ENCODE measurements at regions not wholly inside any gene's neighbourhood (a gene's known extent, or its start where the extent isn't known, plus 50 kb on each side); places are given as distances from the start of the nearest gene placed in this dataset.
"Not testable (repeated sequence)": the region's sequence is repeated elsewhere in the genome, so short reads cannot be mapped to it uniquely, and the experiment has no call there.

- DNase-seq: no peak
Observed at GRCh38 chr1:88612292-88612691, 71.8 kb upstream of the PKN2 start.

- DNase-seq: no peak
Observed at GRCh38 chr1:88612773-88613172, 71.3 kb upstream of the PKN2 start.

DNA sequence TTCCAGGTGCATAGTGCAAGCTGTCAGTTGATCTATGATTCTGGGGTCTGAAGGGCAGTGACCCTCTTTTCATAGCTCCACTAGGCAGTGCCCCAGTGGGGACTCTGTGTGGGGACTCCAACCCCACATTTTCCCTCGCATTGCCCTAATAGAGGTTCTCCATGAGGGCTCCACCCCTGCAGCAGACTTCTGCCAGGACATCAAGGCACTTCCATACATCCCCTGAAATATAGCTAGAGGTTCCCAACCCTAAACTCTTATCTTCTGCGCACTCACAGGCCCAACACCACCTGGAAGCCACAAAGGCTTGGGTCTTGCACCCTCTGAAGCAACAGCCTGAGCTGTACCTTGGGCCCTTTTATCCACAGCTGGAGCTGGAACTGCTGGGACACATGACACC is 65.7 kb upstream of the PKN2 start:
- no peak for DNase-seq

- not testable (repeated sequence) for DNase-seq
Observed at GRCh38 chr1:88623101-88623500, 61.0 kb upstream of the PKN2 start.

Data from kidney glomerular epithelial cell (primary cell).